B cell (primary cell): ENCODE measurements at regions not wholly inside any gene's neighbourhood (a gene's known extent, or its start where the extent isn't known, plus 50 kb on each side); places are given as distances from the start of the nearest gene placed in this dataset.

Experiments used
- ATAC-seq: fragments of 200-7000 bp; cut with Tn5 transposase; one replicate; pipeline ENCODE4 v1.10.0; 2021; ENCODE audit warnings: low read depth, mild to moderate bottlenecking, moderate number of reproducible peaks, moderate library complexity
- CTCF ChIA-PET: fragments of 350-600 bp; sonication (Branson Sonifier 250); formaldehyde crosslinking; loops from one replicate; lab custom pipeline; 2021; ENCODE audit warnings: antibody characterized with exemption, inconsistent platforms; lab: Charles Lee
- POLR2A ChIA-PET: fragments of 350-600 bp; sonication (Branson Sonifier 250); formaldehyde crosslinking; loops from one replicate; lab custom pipeline; 2021; ENCODE audit warnings: antibody characterized with exemption; lab: Charles Lee
- DNase-seq: peaks from one replicate; pipeline ENCODE4 v3.0.0; 2013
- H2AFZ ChIP-seq: 2 replicates; pipeline ENCODE4 v1.6.1; 2012; ENCODE audit warnings: mild to moderate bottlenecking, low read depth, low read length; ENCODE audit not compliant: insufficient read depth, poor library complexity, severe bottlenecking
- H3K27ac ChIP-seq, 2 donors: 1 replicate in 1 of 2; 2 replicates in 1 of 2; pipeline ENCODE4 v1.5.1; 2012 to 2013; ENCODE audit warnings: low read length in 2 of 2, mild to moderate bottlenecking in 2 of 2, moderate library complexity in 1 of 2
- H3K27me3 ChIP-seq, 4 experiments: fragments of 200-600 bp in 1 of 4; sonication (generic) in 1 of 4; replicated peaks in 1 of 4; 1 replicate in 2 of 4; 2 replicates in 2 of 4; pipeline versions ENCODE4 v1.6.1 to v1.7.0; 2013 to 2016; ENCODE audit warnings: low read length in 3 of 4, mild to moderate bottlenecking in 2 of 4, mixed read lengths in 1 of 4, moderate library complexity in 1 of 4; ENCODE audit not compliant: insufficient read depth in 4 of 4, control insufficient read depth in 3 of 4; ENCODE audit errors: control extremely low read depth in 1 of 4
- H3K36me3 ChIP-seq, 2 experiments: replicated peaks in 1 of 2; 1 replicate in 1 of 2; 2 replicates in 1 of 2; pipeline versions ENCODE4 v1.6.1 to v1.7.1; 2013; ENCODE audit warnings: low read length in 1 of 2; ENCODE audit not compliant: insufficient read depth in 2 of 2, control insufficient read depth in 1 of 2; ENCODE audit errors: control extremely low read depth in 1 of 2, extremely low read depth in 1 of 2
- H3K4me1 ChIP-seq, 2 donors: fragments of 200-600 bp in 1 of 2; sonication (generic) in 1 of 2; 1 replicate in 1 of 2; 2 replicates in 1 of 2; pipeline versions ENCODE4 v1.5.1 to v1.6.1; 2013 to 2017; ENCODE audit warnings: low read length in 2 of 2; ENCODE audit not compliant: control insufficient read depth in 2 of 2, insufficient read depth in 2 of 2
- H3K4me2 ChIP-seq: replicated peaks from 2 replicates; pipeline ENCODE3; 2012; ENCODE audit warnings: mild to moderate bottlenecking, low read depth, low read length; ENCODE audit not compliant: poor library complexity, severe bottlenecking
- H3K4me3 ChIP-seq, 5 experiments: fragments of 200-600 bp in 1 of 5; sonication (generic) in 1 of 5; 1 replicate in 3 of 5; 2 replicates in 2 of 5; pipeline versions ENCODE4 v1.5.1 to v1.7.0; 2011 to 2016; ENCODE audit warnings: low read length in 4 of 5, mild to moderate bottlenecking in 4 of 5, low read depth in 2 of 5, control low read depth in 1 of 5, moderate library complexity in 1 of 5; ENCODE audit not compliant: insufficient read depth in 1 of 5; ENCODE audit errors: control extremely low read depth in 1 of 5, extremely low read depth in 1 of 5
- H3K79me2 ChIP-seq: fragments of 200-600 bp; sonication (generic); one replicate; pipeline ENCODE4 v1.6.0; 2016; ENCODE audit warnings: low read length; ENCODE audit not compliant: control insufficient read depth, insufficient read depth
- H3K9ac ChIP-seq: fragments of 200-600 bp; sonication (generic); 2 replicates; pipeline ENCODE4 v1.6.1; 2017; ENCODE audit warnings: mild to moderate bottlenecking, low read length, moderate library complexity
- H3K9me3 ChIP-seq, 3 donors: one replicate each; pipeline versions ENCODE4 v1.6.1 to v1.7.1; 2013; ENCODE audit warnings: low read length in 2 of 3; ENCODE audit not compliant: control insufficient read depth in 2 of 3, insufficient read depth in 1 of 3; ENCODE audit errors: control extremely low read depth in 1 of 3
- H4K20me1 ChIP-seq: 2 replicates; pipeline ENCODE4 v1.6.0; 2012; ENCODE audit warnings: mild to moderate bottlenecking, low read length; ENCODE audit not compliant: insufficient read depth, control insufficient read depth, poor library complexity, severe bottlenecking
- H3K27ac Mint-ChIP-seq: one replicate; pipeline ENCODE4 v1.8.0; 2021; ENCODE audit warnings: mixed read lengths
- H3K27me3 Mint-ChIP-seq: one replicate; pipeline ENCODE4 v1.8.0; 2021; ENCODE audit warnings: mixed read lengths
- H3K4me1 Mint-ChIP-seq: one replicate; pipeline ENCODE4 v1.8.0; 2021; ENCODE audit warnings: mixed read lengths
- H3K4me3 Mint-ChIP-seq: one replicate; pipeline ENCODE4 v1.8.0; 2021; ENCODE audit warnings: mixed read lengths
- H3K9me3 Mint-ChIP-seq: one replicate; pipeline ENCODE4 v1.8.0; 2022; ENCODE audit warnings: mixed read lengths; ENCODE audit not compliant: insufficient read depth
- CTCF ChIP-seq: fragments of 200-600 bp; IDR thresholded peaks from one replicate; pipeline ENCODE4 v1.8.0; 2022; ENCODE audit warnings: antibody characterized with exemption, mild to moderate bottlenecking
- EZH2 ChIP-seq: IDR thresholded peaks from 2 replicates; pipeline ENCODE4 v1.6.1; 2012; ENCODE audit warnings: borderline replicate concordance, low read depth, mild to moderate bottlenecking, moderate library complexity, low read length; ENCODE audit not compliant: insufficient read depth, poor library complexity, severe bottlenecking
- WGBS: methylation state at CpG from one replicate; pipeline ENCODE4 v1.1.5; 2013; ENCODE audit warnings: missing lambda C conversion rate; ENCODE audit not compliant: insufficient coverage; 5-methylcytosine and 5-hydroxymethylcytosine counted together
- intact Hi-C: fragments of 100-400 bp; cut with micrococcal nuclease; formaldehyde crosslinking; loops from one replicate; pipeline ENCODE4 v1.10.0; 2022

- ChIA-PET POLR2A (no interaction called here), CTCF (no interaction called here)
- no peak for ATAC-seq
- intact Hi-C loops, result no loop called here
- no peak overlapping the region for H3K4me3 ChIP-seq
- H3K27ac Mint-ChIP-seq, result no peak overlapping the region
- H3K79me2 ChIP-seq, result no peaks in the 10 kb centered on the region
- no peaks in the 10 kb centered on the region for H3K36me3 ChIP-seq
- H3K9me3 ChIP-seq, result peaks cover 0 to 3% (median 0%) of the 10 kb centered on the region in 3 donors
- TF ChIP-seq EZH2 (no peak), CTCF (no peak)
- WGBS, result 100% methylated on average over 1 of the region's 5 CpGs
- no peaks in the 10 kb centered on the region for H3K4me1 ChIP-seq
- no peak overlapping the region for H3K4me2 ChIP-seq
- no peak overlapping the region for H3K9ac ChIP-seq
- no peak overlapping the region for H3K27ac ChIP-seq
- no peak overlapping the region for H2AFZ ChIP-seq
- no peaks in the 10 kb centered on the region for H3K9me3 Mint-ChIP-seq
- DNase-seq, result no peak
- no peak overlapping the region for H3K4me3 Mint-ChIP-seq
- no peaks in the 10 kb centered on the region for H3K4me1 Mint-ChIP-seq
- H3K27me3 ChIP-seq, result no peaks in the 10 kb centered on the region
- no peaks in the 10 kb centered on the region for H4K20me1 ChIP-seq
- H3K27me3 Mint-ChIP-seq, result peaks cover 10% of the 10 kb centered on the region
These were observed 374.2 kb downstream of the EN1 start for GRCh38 chr2:118473241-118473640.

GRCh38 chr2:118470297-118470696, 377.2 kb downstream of the EN1 start:
- no peaks in the 10 kb centered on the region for H3K4me1 ChIP-seq
- H3K9ac ChIP-seq, result no peak overlapping the region
- H3K27me3 Mint-ChIP-seq, result peaks cover 7% of the 10 kb centered on the region
- ChIA-PET CTCF (no interaction called here), POLR2A (no interaction called here)
- ATAC-seq, result no peak
- 65% methylated on average over 4 of the region's 4 CpGs for WGBS
- H4K20me1 ChIP-seq, result no peaks in the 10 kb centered on the region
- no peak overlapping the region for H3K27ac Mint-ChIP-seq
- no peaks in the 10 kb centered on the region for H3K27me3 ChIP-seq
- no peak overlapping the region for H3K27ac ChIP-seq
- no peaks in the 10 kb centered on the region for H3K9me3 Mint-ChIP-seq
- H3K4me2 ChIP-seq, result no peak overlapping the region
- H3K36me3 ChIP-seq, result no peaks in the 10 kb centered on the region
- DNase-seq, result no peak
- no peaks in the 10 kb centered on the region for H3K4me1 Mint-ChIP-seq
- TF ChIP-seq CTCF (no peak), EZH2 (no peak)
- H3K4me3 Mint-ChIP-seq, result no peak overlapping the region
- peaks cover 0 to 3% (median 0%) of the 10 kb centered on the region in 3 donors for H3K9me3 ChIP-seq
- no peaks in the 10 kb centered on the region for H3K79me2 ChIP-seq
- H3K4me3 ChIP-seq, result no peak overlapping the region
- no peak overlapping the region for H2AFZ ChIP-seq
- intact Hi-C loops, result no loop called here
